OCI-LY3 (cell line): ENCODE measurements at regions not wholly inside any gene's neighbourhood (a gene's known extent, or its start where the extent isn't known, plus 50 kb on each side); places are given as distances from the start of the nearest gene placed in this dataset.

ENCODE experiments used
- H2AFZ ChIP-seq: fragments of 200-600, 300-600 bp; shearing (Covaris generic); 2 replicates; pipeline ENCODE4 v1.6.0; 2014; ENCODE audit warnings: antibody characterized with exemption, low read depth, low read length
- H3K27ac ChIP-seq: fragments of 200-600, 300-600 bp; sonication (generic); 2 replicates; pipeline ENCODE4 v1.5.1; 2014; ENCODE audit warnings: mild to moderate bottlenecking, low read length, moderate library complexity, mixed read lengths
- H3K27me3 ChIP-seq: fragments of 200-600, 300-600 bp; sonication (generic); 2 replicates; pipeline ENCODE4 v1.6.1; 2014; ENCODE audit warnings: low read depth, low read length, mixed read lengths
- H3K36me3 ChIP-seq: fragments of 200-600, 300-600 bp; sonication (generic); replicated peaks from 2 replicates; pipeline ENCODE3; 2014; ENCODE audit warnings: low read depth, low read length, mixed read lengths
- H3K4me1 ChIP-seq: fragments of 300-600, 200-600 bp; sonication (generic); 2 replicates; pipeline ENCODE4 v1.6.1; 2014; ENCODE audit warnings: low read length, mixed read lengths
- H3K4me2 ChIP-seq: fragments of 200-600, 300-600 bp; sonication (generic); 2 replicates; pipeline ENCODE4 v1.6.1; 2014; ENCODE audit warnings: low read length, mixed read lengths
- H3K4me3 ChIP-seq: fragments of 300-600, 200-600 bp; sonication (generic); 2 replicates; pipeline ENCODE4 v1.5.1; 2014; ENCODE audit warnings: antibody characterized with exemption, mild to moderate bottlenecking, low read length, moderate library complexity
- H3K79me2 ChIP-seq: fragments of 300-600, 200-600 bp; shearing (Covaris generic); 2 replicates; pipeline ENCODE4 v1.6.1; 2014; ENCODE audit warnings: mild to moderate bottlenecking, low read length, mixed read lengths
- H3K9ac ChIP-seq: fragments of 300-600, 200-600 bp; shearing (Covaris generic); 2 replicates; pipeline ENCODE4 v1.6.0; 2014; ENCODE audit warnings: mild to moderate bottlenecking, low read length, moderate library complexity
- H3K9me3 ChIP-seq: fragments of 200-600, 300-600 bp; shearing (Covaris generic); 2 replicates; pipeline ENCODE4 v1.6.1; 2014; ENCODE audit warnings: low read length, mixed read lengths; ENCODE audit not compliant: insufficient read depth
- H4K20me1 ChIP-seq: fragments of 200-600, 300-600 bp; sonication (generic); 2 replicates; pipeline ENCODE4 v1.6.1; 2016; ENCODE audit warnings: low read length, mixed read lengths; ENCODE audit not compliant: insufficient read depth
- CTCF ChIP-seq: fragments of 200-600, 300-600 bp; sonication (generic); IDR thresholded peaks from 2 replicates; pipeline ENCODE4 v1.5.1; 2014; ENCODE audit warnings: antibody characterized with exemption, low read length, low read depth
- EZH2phosphoT487 ChIP-seq: fragments of 200-600 bp; shearing (Covaris generic); IDR thresholded peaks from 2 replicates; pipeline ENCODE4 v1.6.1; 2018; ENCODE audit warnings: antibody characterized with exemption, mixed run types, low read depth

GRCh38 chr6:140071601-140072062 is 697.2 kb upstream of the CITED2 start:
- Histone ChIP-seq H3K4me3 (no peak overlapping the region), H3K4me2 (no peak overlapping the region), H3K79me2 (no peaks in the 10 kb centered on the region), H3K27me3 (no peaks in the 10 kb centered on the region), H3K4me1 (no peaks in the 10 kb centered on the region), H2AFZ (no peak overlapping the region), H3K9me3 (no peaks in the 10 kb centered on the region), H3K36me3 (no peaks in the 10 kb centered on the region), H3K9ac (no peak overlapping the region), H4K20me1 (no peaks in the 10 kb centered on the region), H3K27ac (no peak overlapping the region)
- TF ChIP-seq CTCF (no peak), EZH2phosphoT487 (no peak)

GRCh38 chr6:140070846-140071473 is 696.5 kb upstream of the CITED2 start:
- H3K9ac ChIP-seq: no peak overlapping the region

GRCh38 chr6:140069576-140069975 is 695.1 kb upstream of the CITED2 start:
- H3K9ac ChIP-seq: no peak overlapping the region
- no peak overlapping the region for H3K4me2 ChIP-seq
- TF ChIP-seq CTCF (no peak), EZH2phosphoT487 (no peak)

More at GRCh38 chr6:140070846-140071473, 696.5 kb upstream of the CITED2 start:
- no peak overlapping the region for H3K4me3 ChIP-seq
- no peaks in the 10 kb centered on the region for H3K9me3 ChIP-seq
- no peaks in the 10 kb centered on the region for H3K4me1 ChIP-seq
- H3K27ac ChIP-seq: no peak overlapping the region
- no peak overlapping the region for H3K4me2 ChIP-seq
- TF ChIP-seq CTCF (no peak), EZH2phosphoT487 (no peak)
- no peaks in the 10 kb centered on the region for H4K20me1 ChIP-seq
- no peaks in the 10 kb centered on the region for H3K36me3 ChIP-seq
- H2AFZ ChIP-seq: no peak overlapping the region
- no peaks in the 10 kb centered on the region for H3K79me2 ChIP-seq
- H3K27me3 ChIP-seq: no peaks in the 10 kb centered on the region

GRCh38 chr6:140068801-140069200 is 694.4 kb upstream of the CITED2 start:
- no peaks in the 10 kb centered on the region for H3K27me3 ChIP-seq
- no peak overlapping the region for H3K27ac ChIP-seq
- H3K4me2 ChIP-seq: no peak overlapping the region
- TF ChIP-seq EZH2phosphoT487 (no peak), CTCF (no peak)
- no peaks in the 10 kb centered on the region for H4K20me1 ChIP-seq
- no peak overlapping the region for H2AFZ ChIP-seq
- no peaks in the 10 kb centered on the region for H3K9me3 ChIP-seq
- no peaks in the 10 kb centered on the region for H3K79me2 ChIP-seq
- H3K9ac ChIP-seq: no peak overlapping the region
- H3K4me3 ChIP-seq: no peak overlapping the region
- no peaks in the 10 kb centered on the region for H3K4me1 ChIP-seq
- H3K36me3 ChIP-seq: no peaks in the 10 kb centered on the region

More at GRCh38 chr6:140069576-140069975, 695.1 kb upstream of the CITED2 start:
- H3K79me2 ChIP-seq: no peaks in the 10 kb centered on the region
- H2AFZ ChIP-seq: no peak overlapping the region
- H3K36me3 ChIP-seq: no peaks in the 10 kb centered on the region
- H3K27me3 ChIP-seq: no peaks in the 10 kb centered on the region
- H3K4me3 ChIP-seq: no peak overlapping the region
- no peaks in the 10 kb centered on the region for H4K20me1 ChIP-seq
- H3K4me1 ChIP-seq: no peaks in the 10 kb centered on the region
- H3K27ac ChIP-seq: no peak overlapping the region
- no peaks in the 10 kb centered on the region for H3K9me3 ChIP-seq
